GM18868 (cell line): ENCODE measurements at regions not wholly inside any gene's neighbourhood (a gene's known extent, or its start where the extent isn't known, plus 50 kb on each side); places are given as distances from the start of the nearest gene placed in this dataset.
"Not testable (repeated sequence)": the region's sequence is repeated elsewhere in the genome, so short reads cannot be mapped to it uniquely, and the experiment has no call there.

Source experiments
- ATAC-seq: cut with Tn5 transposase; IDR thresholded peaks from one replicate; pipeline ENCODE4 v1.9.1; 2021; ENCODE audit warnings: mild to moderate bottlenecking, moderate library complexity; ENCODE audit not compliant: unreplicated experiment

DNA sequence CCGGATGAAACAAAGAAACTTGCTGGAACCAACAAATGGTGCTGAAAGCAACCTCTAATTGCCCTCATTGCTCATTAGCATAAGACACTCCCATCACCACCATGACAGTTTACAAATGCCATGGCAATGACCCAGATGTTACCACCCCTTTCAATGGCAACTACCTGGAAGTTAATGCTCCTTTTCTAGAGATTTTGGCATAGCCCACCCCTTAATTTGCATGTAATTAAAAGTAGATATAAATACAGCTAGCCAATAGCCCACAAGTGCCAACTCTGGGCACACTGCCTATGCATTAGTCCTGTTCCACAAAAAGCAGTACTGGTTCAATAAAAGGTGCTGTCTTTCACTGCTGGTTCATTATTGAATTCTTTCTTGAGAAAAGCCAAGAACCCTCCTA lies 410.3 kb upstream of the PPP1R2C start:
- no peak for ATAC-seq

DNA sequence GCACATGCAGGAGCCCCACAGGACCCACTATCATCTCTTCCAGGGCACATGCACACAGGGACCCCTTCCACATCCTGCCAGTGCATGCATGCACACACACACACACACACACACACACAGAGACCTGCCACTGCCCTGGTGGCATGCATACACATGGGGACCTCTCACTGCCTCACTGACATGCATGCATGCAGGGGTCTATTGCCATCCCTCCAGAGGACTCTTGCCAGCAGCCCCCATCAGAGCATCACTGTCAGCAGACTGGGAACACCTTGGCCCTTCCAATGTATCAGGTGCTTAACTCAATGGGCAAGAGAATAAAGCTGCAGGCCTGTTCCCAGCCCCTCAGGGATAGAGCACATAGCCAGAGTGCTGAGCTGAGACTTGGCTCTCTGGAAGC lies 433.6 kb upstream of the PPP1R2C start:
- no peak for ATAC-seq

DNA sequence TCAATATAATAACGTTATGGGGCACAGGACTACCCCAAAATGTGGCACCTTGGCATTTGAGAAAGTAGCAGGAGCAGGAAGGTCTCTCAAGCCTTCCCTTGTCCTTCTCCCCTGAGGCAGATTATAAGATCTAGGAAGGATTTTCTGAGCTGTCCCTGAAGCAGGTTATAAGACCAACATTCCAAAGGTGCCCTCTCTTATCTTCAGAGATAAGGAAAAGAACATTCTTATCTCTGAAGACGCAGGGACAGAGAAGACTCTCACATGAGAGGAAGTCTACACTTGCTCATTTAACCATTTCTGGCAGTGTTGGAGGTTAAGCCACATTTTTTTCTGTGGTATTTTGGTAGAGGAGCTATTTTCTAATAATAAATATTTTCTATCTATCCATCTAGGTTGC lies 437.9 kb upstream of the MAOA start:
- no peak for ATAC-seq

GRCh38 chrX:43224496-43224895 lies 431.6 kb upstream of the MAOA start:
- ATAC-seq: no peak

GRCh38 chrX:43225626-43226328 lies 430.3 kb upstream of the MAOA start:
- ATAC-seq: no peak

DNA sequence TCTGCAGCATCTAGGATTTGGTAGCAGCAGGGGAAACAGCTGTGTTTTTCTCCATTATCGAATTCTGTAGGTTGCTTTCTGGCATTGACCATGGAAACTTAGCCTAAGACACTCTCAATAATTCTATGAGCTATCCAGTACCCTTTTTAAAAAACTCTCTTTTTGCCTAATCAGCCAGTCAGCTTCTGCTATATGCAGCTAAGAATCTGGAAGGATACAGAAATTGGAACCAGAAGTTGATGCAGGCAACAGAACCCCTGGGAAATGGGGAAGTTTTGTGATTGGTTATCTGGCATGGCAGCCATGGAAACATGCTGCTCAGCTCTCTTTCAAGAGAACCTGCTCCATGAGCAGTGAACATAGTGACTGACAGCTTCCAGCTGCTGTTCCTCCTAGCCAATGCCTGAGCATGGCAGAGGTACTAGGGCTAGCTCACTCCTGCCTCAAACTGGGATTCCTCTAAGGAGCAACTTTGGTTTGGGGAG lies 417.6 kb upstream of the MAOA start:
- ATAC-seq: no peak

GRCh38 chrX:43239356-43239755 lies 416.7 kb upstream of the MAOA start:
- no peak for ATAC-seq

GRCh38 chrX:43255596-43255995 lies 400.5 kb upstream of the MAOA start:
- ATAC-seq: no peak

DNA sequence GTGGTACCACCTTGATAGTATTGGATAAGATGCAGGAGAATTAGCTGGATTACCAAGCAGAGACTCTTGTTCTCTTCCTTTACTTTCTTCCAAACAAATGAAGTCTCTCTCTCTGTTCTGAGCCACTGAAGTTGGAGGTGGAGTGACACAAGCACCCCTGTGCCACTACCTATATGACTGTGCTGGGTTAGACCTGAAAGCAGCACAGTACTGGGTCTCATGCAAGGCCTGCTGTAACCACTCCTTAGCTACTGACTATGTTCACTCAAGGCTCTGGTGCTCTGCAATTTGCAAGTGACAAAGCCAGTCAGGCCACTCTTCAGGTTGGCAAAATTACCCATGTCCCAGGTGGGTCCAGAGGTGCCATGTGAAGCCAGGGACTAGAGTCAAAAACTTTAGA lies 389.6 kb upstream of the MAOA start:
- ATAC-seq: no peak

DNA sequence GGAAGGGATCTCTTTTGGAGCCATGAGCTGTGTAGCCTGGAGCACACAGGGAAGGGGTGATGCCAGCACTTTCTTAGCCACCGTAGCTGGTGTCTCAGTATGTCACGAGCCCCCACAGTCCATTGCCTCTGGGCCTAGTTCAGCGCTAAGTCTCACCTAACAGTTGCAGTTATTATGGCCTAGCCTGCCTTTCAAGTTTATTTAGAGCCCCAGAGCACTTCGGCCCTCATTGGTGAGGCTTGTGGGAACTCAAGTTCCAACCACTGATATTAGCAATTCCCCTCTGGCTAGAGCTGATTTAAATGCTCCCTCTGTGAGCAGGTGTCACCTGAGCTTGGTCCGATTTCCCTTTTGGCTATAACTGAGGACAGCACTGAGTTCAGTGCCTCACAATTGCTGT lies 388.4 kb upstream of the MAOA start:
- ATAC-seq: no peak

DNA sequence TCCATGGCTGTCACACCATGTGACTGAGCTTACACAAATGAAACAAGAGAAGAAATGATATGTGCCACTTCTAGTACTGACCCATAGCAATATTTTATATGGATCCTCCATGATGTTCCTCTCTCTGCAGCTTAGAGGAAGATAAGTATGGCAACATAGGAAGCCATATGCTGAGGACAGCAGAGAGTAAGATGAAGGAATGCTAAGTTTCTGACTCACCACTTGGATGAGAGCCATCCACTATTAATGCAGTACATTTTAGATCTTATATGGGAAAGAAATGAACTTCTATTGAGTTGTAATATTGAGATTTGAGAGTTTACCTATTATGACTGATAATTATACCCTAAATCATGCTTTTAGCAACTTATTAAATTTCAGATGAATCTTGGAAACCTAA lies 386.9 kb upstream of the MAOA start:
- no peak for ATAC-seq

- ATAC-seq: no peak
These were observed 378.2 kb upstream of the MAOA start for GRCh38 chrX:43277879-43278278.

GRCh38 chrX:43278440-43278839 lies 377.7 kb upstream of the MAOA start:
- ATAC-seq: no peak

GRCh38 chrX:43279341-43279808 lies 376.7 kb upstream of the MAOA start:
- ATAC-seq: no peak

DNA sequence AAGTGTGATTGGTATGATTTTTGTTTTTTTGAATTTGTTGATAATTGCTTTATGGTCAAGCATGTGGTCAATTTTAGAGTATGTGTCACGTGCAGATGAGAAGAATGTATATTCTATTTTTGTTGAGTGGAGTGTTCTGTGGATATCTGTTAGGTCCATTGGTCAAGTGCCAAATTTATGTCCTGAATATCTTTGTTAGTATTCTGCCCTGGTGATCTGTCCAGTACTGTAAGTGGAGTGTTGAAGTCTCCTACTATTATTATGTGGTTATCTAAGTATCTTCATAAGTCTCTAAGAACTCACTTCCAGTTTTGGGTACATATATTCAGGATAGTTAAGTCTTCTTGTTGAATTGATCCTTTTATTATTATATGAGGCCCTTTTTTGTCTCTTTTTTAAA lies 372.9 kb upstream of the MAOA start:
- ATAC-seq: no peak

DNA sequence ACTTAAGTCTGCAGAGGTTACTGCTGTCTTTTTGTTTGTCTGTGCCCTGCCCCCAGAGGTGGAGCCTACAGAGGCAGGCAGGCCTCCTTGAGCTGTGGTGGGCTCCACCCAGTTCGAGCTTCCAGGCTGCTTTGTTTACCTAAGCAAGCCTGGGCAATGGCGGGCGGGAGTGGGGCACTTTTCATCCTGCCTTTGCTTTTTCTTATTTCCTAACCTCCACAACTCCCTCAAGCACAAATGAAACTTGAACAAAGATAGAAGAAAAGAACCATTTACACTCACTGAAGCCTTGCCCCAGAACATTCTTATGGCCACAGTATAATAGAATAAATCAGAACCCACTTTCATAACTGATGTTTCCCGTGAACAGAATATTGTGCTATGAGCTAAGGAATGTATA lies 344.5 kb upstream of the MAOA start:
- ATAC-seq: not testable (repeated sequence)

DNA sequence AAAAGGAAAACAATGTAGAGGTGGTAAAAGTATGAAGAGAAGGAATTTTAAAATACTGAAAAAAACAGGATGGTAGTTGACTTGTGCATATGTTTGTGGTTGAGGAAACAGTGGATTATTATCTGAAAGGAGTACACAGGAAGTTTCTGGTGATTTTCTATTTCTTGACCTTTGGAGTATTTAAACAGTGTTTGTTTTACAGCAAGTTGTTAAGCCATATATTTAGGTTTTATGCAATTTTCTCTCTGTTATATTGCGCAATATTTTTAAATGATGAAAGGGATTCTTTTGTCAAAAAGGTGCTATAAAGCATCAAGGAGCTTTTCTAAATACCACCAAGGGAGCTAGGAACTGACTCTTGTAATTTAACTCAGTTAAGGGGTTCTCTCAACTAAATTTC lies 343.1 kb upstream of the MAOA start:
- no peak for ATAC-seq

DNA sequence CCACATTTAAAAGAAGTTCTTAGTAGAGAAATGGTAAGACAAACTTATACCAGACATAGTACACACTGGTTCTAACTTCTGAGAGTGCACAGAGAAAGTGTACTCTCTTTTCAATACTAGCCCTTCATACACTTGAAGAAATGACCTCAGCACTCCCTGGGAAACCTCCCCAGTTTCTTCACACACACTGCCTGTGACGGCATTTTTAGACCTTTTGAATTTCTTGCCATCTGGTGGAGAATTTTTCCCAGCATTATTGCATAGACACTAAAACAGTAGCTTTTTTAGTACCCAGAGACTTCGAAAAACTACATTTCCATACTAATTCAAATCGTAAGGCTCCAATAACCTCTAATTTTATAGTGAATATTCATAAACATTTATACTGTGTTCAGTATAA lies 341.6 kb upstream of the MAOA start:
- no peak for ATAC-seq

GRCh38 chrX:43315622-43316021 lies 340.5 kb upstream of the MAOA start:
- ATAC-seq: no peak

DNA sequence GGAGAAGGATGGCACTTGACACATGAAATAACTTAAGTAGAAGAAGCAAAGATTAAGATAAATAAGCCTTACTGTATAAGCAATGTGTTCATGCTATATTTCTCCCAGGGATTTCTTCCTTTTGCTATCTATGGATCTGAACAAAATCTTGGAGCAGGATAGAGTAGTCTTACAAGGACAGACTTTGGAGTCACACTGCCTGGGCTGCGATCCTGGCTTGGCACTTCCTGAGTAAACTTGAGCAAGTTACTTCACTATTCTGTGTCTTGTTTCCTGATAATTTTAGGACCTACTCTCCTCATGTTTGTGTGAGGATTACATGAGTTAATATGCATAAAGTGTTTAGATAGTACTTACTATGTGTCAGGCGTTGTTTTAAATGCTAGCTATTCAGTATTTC lies 340.0 kb upstream of the MAOA start:
- ATAC-seq: no peak

DNA sequence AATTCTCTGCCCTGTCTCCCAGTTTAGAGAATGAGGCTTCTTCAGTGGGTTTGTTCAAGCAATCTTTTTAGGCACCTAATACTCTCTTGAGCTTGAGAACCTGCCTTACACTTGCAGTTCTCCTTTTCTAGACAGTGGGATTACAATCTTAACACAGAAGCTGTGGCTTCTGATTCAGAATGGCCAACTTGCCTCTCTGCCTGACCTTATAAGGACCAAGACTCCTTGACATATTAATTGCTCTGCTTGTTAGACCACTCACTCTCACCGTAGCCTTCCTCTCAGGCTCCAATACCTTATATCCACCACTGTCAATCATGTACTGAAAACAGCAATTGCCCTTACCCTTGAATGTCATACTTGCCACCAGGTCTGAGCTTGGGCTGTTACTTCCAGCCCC lies 338.7 kb upstream of the MAOA start:
- no peak for ATAC-seq

DNA sequence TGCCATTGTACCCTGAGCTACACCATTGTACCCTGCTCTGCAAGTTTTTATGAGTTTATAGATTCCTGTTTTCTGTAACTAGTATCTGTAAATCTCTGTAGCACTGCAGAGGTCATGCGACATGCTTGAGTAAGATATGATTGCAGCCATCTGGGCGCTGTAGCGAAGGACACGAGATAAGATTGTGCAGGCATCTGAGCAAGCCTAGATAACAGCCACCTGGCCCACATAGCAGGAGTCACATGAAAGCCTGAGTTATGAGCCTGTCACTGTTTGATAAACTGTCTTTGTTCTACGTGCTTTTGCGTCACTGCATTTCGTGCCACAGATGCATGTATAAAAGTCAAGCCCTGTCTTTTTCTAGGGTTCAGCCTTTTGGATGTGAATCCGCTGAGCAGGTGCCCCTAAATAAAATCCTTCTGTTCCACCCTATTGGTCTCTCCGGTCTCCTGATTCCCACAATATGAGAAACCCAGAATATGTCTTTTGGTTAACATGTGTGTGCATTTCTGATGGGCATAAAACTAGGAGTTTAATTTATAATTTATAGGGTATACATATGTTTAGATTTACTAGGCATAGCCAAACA lies 327.6 kb upstream of the MAOA start:
- ATAC-seq: no peak

- ATAC-seq: no peak
These were observed 322.6 kb upstream of the MAOA start for GRCh38 chrX:43333543-43333942.
